IMR-90 (cell line): ENCODE measurements at regions not wholly inside any gene's neighbourhood (a gene's known extent, or its start where the extent isn't known, plus 50 kb on each side); places are given as distances from the start of the nearest gene placed in this dataset.

Experiments used
- ATAC-seq: fragments of 200-7000 bp; cut with Tn5 transposase; 2 replicates; pipeline ENCODE4 v1.9.1; 2020; ENCODE audit warnings: low read depth, mild to moderate bottlenecking, moderate library complexity
- BruUV-seq: library from RNA; stranded (reverse); fragments of 400-500 nt; replicated peaks from 2 replicates; lab custom pipeline; 2021; lab: Mats Ljungman, UMichigan
- CTCF ChIA-PET: fragments of 300-600 bp; formaldehyde crosslinking; extraction: SDS; loops from one replicate; lab custom pipeline; 2021; ENCODE audit warnings: antibody characterized with exemption; lab: Yijun Ruan, JAX
- POLR2A ChIA-PET: fragments of 300-600 bp; sonication (Branson Sonifier 250); formaldehyde crosslinking; loops from one replicate; lab custom pipeline; 2022; ENCODE audit warnings: antibody characterized with exemption; ENCODE audit not compliant: unreplicated experiment; lab: Charles Lee
- DNase-seq: peaks from one replicate; pipeline ENCODE4 v3.0.0; 2013
- H2AFZ ChIP-seq: replicated peaks from 2 replicates; pipeline ENCODE3; 2013; ENCODE audit warnings: low read length, mild to moderate bottlenecking; ENCODE audit not compliant: poor library complexity
- H2AK5ac ChIP-seq: 2 replicates; pipeline ENCODE4 v1.6.1; 2013; ENCODE audit warnings: low read depth, low read length, inconsistent platforms
- H2AK9ac ChIP-seq: replicated peaks from 2 replicates; pipeline ENCODE3; 2013; ENCODE audit warnings: mild to moderate bottlenecking, low read depth, low read length, moderate library complexity; ENCODE audit not compliant: poor library complexity
- H2BK120ac ChIP-seq: 2 replicates; pipeline ENCODE4 v1.6.1; 2013; ENCODE audit warnings: low read depth, low read length, inconsistent platforms
- H2BK15ac ChIP-seq: 3 replicates; pipeline ENCODE4 v1.6.1; 2013; ENCODE audit warnings: low read depth, low read length, inconsistent platforms
- H2BK20ac ChIP-seq: 2 replicates; pipeline ENCODE4 v1.6.1; 2013; ENCODE audit warnings: low read depth, mild to moderate bottlenecking, inconsistent platforms, low read length, moderate library complexity
- H2BK5ac ChIP-seq: 2 replicates; pipeline ENCODE4 v1.6.1; 2013; ENCODE audit warnings: mild to moderate bottlenecking, low read depth, low read length, inconsistent platforms; ENCODE audit not compliant: poor library complexity, severe bottlenecking
- H3K14ac ChIP-seq: replicated peaks from 2 replicates; pipeline ENCODE4 v1.6.1; 2013; ENCODE audit warnings: low read depth, low read length, inconsistent platforms
- H3K18ac ChIP-seq: 2 replicates; pipeline ENCODE4 v1.6.1; 2013; ENCODE audit warnings: low read depth, low read length, control low read depth
- H3K23ac ChIP-seq: 2 replicates; pipeline ENCODE4 v1.6.1; 2013; ENCODE audit warnings: low read depth, low read length, inconsistent platforms
- H3K27ac ChIP-seq: 2 replicates; pipeline ENCODE4 v1.5.1; 2013; ENCODE audit warnings: mild to moderate bottlenecking, control low read depth, low read length; ENCODE audit not compliant: insufficient read depth
- H3K27me3 ChIP-seq: 2 replicates; pipeline ENCODE4 v1.6.1; 2013; ENCODE audit warnings: low read length; ENCODE audit not compliant: control insufficient read depth, insufficient read depth
- H3K36me3 ChIP-seq: 2 replicates; pipeline ENCODE4 v1.6.1; 2013; ENCODE audit warnings: low read length, mixed read lengths; ENCODE audit not compliant: control insufficient read depth, insufficient read depth
- H3K4ac ChIP-seq: 2 replicates; pipeline ENCODE4 v1.6.1; 2013; ENCODE audit warnings: low read depth, low read length, inconsistent platforms
- H3K4me1 ChIP-seq: 2 replicates; pipeline ENCODE4 v1.6.1; 2013; ENCODE audit warnings: low read length, mixed read lengths; ENCODE audit not compliant: control insufficient read depth, insufficient read depth
- H3K4me2 ChIP-seq: 2 replicates; pipeline ENCODE4 v1.6.1; 2013; ENCODE audit warnings: low read depth, mild to moderate bottlenecking, control low read depth, low read length, moderate library complexity
- H3K4me3 ChIP-seq: 2 replicates; pipeline ENCODE4 v1.5.1; 2013; ENCODE audit warnings: low read depth, mild to moderate bottlenecking, control low read depth, low read length, moderate library complexity; ENCODE audit not compliant: insufficient read depth
- H3K56ac ChIP-seq: 2 replicates; pipeline ENCODE4 v1.6.1; 2013; ENCODE audit warnings: low read length, inconsistent platforms; ENCODE audit not compliant: insufficient read depth; ENCODE audit errors: extremely low read depth
- H3K79me1 ChIP-seq, 2 experiments: 2 replicates each; pipeline ENCODE4 v1.6.1; 2013; ENCODE audit warnings: low read length in 2 of 2, inconsistent platforms in 1 of 2, low read depth in 1 of 2
- H3K9ac ChIP-seq: 2 replicates; pipeline ENCODE4 v1.6.1; 2013; ENCODE audit warnings: low read depth, low read length, control low read depth
- H3K9me1 ChIP-seq: 2 replicates; pipeline ENCODE4 v1.6.1; 2013; ENCODE audit warnings: low read length, inconsistent platforms; ENCODE audit not compliant: insufficient read depth
- H3K9me3 ChIP-seq: 2 replicates; pipeline ENCODE4 v1.6.1; 2013; ENCODE audit warnings: low read length; ENCODE audit not compliant: control insufficient read depth, insufficient read depth
- H4K20me1 ChIP-seq: 2 replicates; pipeline ENCODE4 v1.6.1; 2013; ENCODE audit warnings: low read length, inconsistent platforms; ENCODE audit not compliant: insufficient read depth
- H4K5ac ChIP-seq: 2 replicates; pipeline ENCODE4 v1.6.1; 2013; ENCODE audit warnings: mild to moderate bottlenecking, low read depth, low read length, control low read depth
- H4K8ac ChIP-seq, 2 experiments: 2 replicates each; pipeline ENCODE4 v1.6.1; 2013; ENCODE audit warnings: low read depth in 2 of 2, low read length in 2 of 2, control low read depth in 1 of 2, inconsistent platforms in 1 of 2
- H4K91ac ChIP-seq: 2 replicates; pipeline ENCODE4 v1.6.1; 2013; ENCODE audit warnings: low read depth, low read length, inconsistent platforms; ENCODE audit not compliant: insufficient read depth
- BHLHE40 ChIP-seq: fragments of 150-350 bp; IDR thresholded peaks from 2 replicates; pipeline ENCODE4 v1.6.1; 2016; ENCODE audit warnings: mild to moderate bottlenecking, low read depth, low read length
- CEBPB ChIP-seq: IDR thresholded peaks from 2 replicates; pipeline ENCODE4 v1.6.1; 2012; ENCODE audit warnings: low read depth, low read length, improper control_type of control experiment
- NFE2L2 ChIP-seq: fragments of 150-350 bp; IDR thresholded peaks from 2 replicates; pipeline ENCODE4 v1.6.1; 2016; ENCODE audit warnings: low read depth, mild to moderate bottlenecking, low read length
- RAD21 ChIP-seq: IDR thresholded peaks from 2 replicates; pipeline ENCODE4 v1.6.1; 2012; ENCODE audit warnings: low read length, improper control_type of control experiment
- USF2 ChIP-seq: fragments of 150-350 bp; IDR thresholded peaks from 2 replicates; pipeline ENCODE4 v1.6.1; 2017; ENCODE audit warnings: mild to moderate bottlenecking, antibody characterized with exemption, low read length, low read depth
- WGBS, 2 experiments: methylation state at CpG; one replicate each; pipeline versions ENCODE4 v1.1.5 to v1.1.7; 2013; ENCODE audit warnings: missing lambda C conversion rate in 2 of 2; ENCODE audit not compliant: insufficient read length in 1 of 2; ENCODE audit errors: extremely low coverage in 2 of 2; 5-methylcytosine and 5-hydroxymethylcytosine counted together
- dilution Hi-C: fragments of 300-500 bp; cut with HindIII; formaldehyde crosslinking; loops from one replicate; pipeline ENCODE4 v1.14.3; 2018; ENCODE audit warnings: low sequenced_read_pairs; ENCODE audit not compliant: unreplicated experiment
- in situ Hi-C: fragments of 300-500 bp; cut with MboI; formaldehyde crosslinking; loops from 3 replicates; pipeline ENCODE4 v1.14.3; 2019; ENCODE audit warnings: low sequenced_read_pairs, inconsistent platforms, mixed read lengths
- intact Hi-C: fragments of 100-400 bp; cut with micrococcal nuclease; formaldehyde crosslinking; loops from 2 replicates; pipeline ENCODE4 v1.10.0; 2022
- TF ChIP-seq, protein P1 (sequence below): fragments of 150-350 bp; IDR thresholded peaks from 2 replicates; pipeline ENCODE4 v1.6.1; 2016; ENCODE audit warnings: low read depth, mild to moderate bottlenecking, low read length, moderate library complexity, borderline replicate concordance

GRCh38 chr21:38675182-38675824 is 130.4 kb upstream of the ETS2 start:
- H3K4me2 ChIP-seq: no peak overlapping the region
- H3K9me1 ChIP-seq: no peaks in the 10 kb centered on the region; the same call in 1 of the 2 replicates
- intact Hi-C loops (no loop called here), in situ Hi-C loops (no loop called here), dilution Hi-C loops (no loop called here)
- no peak overlapping the region for H3K56ac ChIP-seq
- H2BK120ac ChIP-seq: no peak overlapping the region
- no peak overlapping the region for H2BK20ac ChIP-seq
- H2AFZ ChIP-seq: no peak overlapping the region
- H3K36me3 ChIP-seq: no peaks in the 10 kb centered on the region
- no peak overlapping the region for H2BK5ac ChIP-seq
- no peak overlapping the region for H3K27ac ChIP-seq
- H4K91ac ChIP-seq: no peak overlapping the region
- DNase-seq: no peak
- no peak overlapping the region for H4K8ac ChIP-seq
- ChIA-PET CTCF (interaction anchor here (1.0 kb wide), 1 partner anchor 27 kb away, joined by 3 read pairs; no protein-coding TSS in a partner anchor), POLR2A (no interaction called here)
- no peak for ATAC-seq
- H3K79me1 ChIP-seq: no peaks in the 10 kb centered on the region
- TF ChIP-seq NFE2L2 (no peak), BHLHE40 (no peak), RAD21 (no peak), CEBPB (no peak), USF2 (no peak)
- TF ChIP-seq, protein P1, sequence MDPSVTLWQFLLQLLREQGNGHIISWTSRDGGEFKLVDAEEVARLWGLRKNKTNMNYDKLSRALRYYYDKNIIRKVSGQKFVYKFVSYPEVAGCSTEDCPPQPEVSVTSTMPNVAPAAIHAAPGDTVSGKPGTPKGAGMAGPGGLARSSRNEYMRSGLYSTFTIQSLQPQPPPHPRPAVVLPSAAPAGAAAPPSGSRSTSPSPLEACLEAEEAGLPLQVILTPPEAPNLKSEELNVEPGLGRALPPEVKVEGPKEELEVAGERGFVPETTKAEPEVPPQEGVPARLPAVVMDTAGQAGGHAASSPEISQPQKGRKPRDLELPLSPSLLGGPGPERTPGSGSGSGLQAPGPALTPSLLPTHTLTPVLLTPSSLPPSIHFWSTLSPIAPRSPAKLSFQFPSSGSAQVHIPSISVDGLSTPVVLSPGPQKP: no peak
- H4K5ac ChIP-seq: no peak overlapping the region
- no TSS peak for BruUV-seq
- H3K9ac ChIP-seq: no peak overlapping the region
- H3K4ac ChIP-seq: no peak overlapping the region
- H3K14ac ChIP-seq: no peak overlapping the region
- H3K27me3 ChIP-seq: peaks cover 72% of the 10 kb centered on the region
- H2AK9ac ChIP-seq: no peak overlapping the region
- no peaks in the 10 kb centered on the region for H4K20me1 ChIP-seq
- H3K4me1 ChIP-seq: peaks cover 2% of the 10 kb centered on the region; the same call in 1 of the 2 replicates
- no peak overlapping the region for H3K23ac ChIP-seq
- no peak overlapping the region for H2AK5ac ChIP-seq
- H2BK15ac ChIP-seq: no peak overlapping the region
- no peak overlapping the region for H3K18ac ChIP-seq
- WGBS, 2 experiments: 37% methylated on average over 13 of the region's 22 CpGs; no CpG with 5 or more reads in 1 of the 2 experiments
- H3K4me3 ChIP-seq: no peak overlapping the region
- peaks cover 3% of the 10 kb centered on the region for H3K9me3 ChIP-seq
